EH (cell line): ENCODE measurements at regions not wholly inside any gene's neighbourhood (a gene's known extent, or its start where the extent isn't known, plus 50 kb on each side); places are given as distances from the start of the nearest gene placed in this dataset.

Experiments
- DNase-seq: peaks from one replicate; pipeline ENCODE4 v3.0.0-alpha.2; 2015; ENCODE audit warnings: low read depth

DNA sequence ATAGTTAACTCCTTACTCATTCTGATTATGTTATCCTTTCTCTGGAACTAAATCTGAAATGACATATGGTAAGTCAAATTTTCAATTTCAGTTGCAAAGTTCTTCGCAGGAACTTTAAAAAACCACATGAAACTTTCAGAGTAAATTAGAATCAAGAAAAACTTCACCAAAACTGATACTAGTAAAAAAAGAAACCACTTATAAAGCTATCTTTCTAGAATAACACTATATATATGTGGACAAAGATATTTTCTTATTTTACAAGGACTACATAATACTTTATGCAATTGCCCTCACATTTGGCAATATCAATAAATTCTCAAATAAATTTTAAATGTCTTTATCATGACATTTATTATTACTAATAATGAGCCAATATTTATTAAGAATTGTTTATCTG is 1847.1 kb upstream of the NUDT12 start:
- no peak for DNase-seq

DNA sequence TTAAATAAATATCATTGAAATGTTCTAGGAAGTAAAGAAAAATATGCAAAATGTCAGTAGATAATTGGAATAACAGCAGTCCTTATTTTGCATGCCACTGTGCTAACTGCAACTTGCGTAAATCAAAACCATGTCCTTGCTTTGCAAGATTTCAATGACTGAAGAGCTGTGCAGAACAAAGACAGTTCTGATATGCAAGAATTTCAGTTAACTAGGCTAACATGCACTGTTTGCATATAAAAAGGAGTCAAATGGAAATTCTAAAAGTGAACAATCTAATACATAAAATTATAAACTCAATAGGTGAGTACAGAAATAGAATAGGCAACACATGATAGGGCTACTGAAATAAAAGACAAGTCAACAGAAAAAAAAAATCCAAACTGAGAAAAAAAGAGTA is 1844.6 kb upstream of the NUDT12 start:
- DNase-seq = no peak

DNA sequence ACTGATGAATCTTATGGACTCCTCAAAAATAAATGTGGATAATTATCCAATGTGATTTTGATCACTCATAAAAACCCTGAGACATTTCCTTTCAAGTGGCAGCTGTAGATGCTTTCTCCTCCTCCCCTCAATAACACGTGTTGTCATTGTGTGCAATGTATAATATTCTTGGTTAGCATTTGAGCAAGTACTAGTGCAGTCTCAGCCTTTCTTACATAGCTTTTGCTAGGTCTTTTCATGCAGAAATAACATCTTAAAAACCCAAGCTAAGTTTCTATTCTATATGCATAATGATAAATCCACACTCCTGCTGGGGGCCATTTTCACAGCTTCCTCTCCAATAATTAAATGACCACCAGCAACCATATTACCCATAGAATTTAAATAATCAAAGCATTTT is 1835.2 kb upstream of the NUDT12 start:
- DNase-seq = no peak

DNA sequence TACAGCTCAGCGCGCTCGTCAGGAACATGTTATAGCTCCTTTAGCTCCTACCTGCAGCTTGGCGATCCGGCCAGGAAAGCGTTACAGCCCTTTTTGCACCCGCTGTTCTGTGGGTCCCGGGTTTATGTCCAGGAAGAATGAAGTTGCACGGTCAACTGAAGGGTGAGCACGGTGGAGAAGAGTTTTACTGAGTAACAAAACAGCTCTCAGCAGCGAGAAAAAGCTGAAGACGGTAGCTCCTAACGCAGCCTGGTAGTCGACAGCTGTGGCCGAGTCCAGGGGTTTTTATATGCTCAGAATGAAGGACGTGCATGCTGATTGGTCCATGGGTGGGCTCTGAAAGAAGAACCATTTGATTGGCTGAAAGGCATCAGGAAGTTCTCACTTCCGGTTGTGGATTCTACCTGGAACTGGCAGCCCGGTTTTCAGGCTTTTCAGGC is 1830.1 kb upstream of the NUDT12 start:
- DNase-seq = no peak

DNA sequence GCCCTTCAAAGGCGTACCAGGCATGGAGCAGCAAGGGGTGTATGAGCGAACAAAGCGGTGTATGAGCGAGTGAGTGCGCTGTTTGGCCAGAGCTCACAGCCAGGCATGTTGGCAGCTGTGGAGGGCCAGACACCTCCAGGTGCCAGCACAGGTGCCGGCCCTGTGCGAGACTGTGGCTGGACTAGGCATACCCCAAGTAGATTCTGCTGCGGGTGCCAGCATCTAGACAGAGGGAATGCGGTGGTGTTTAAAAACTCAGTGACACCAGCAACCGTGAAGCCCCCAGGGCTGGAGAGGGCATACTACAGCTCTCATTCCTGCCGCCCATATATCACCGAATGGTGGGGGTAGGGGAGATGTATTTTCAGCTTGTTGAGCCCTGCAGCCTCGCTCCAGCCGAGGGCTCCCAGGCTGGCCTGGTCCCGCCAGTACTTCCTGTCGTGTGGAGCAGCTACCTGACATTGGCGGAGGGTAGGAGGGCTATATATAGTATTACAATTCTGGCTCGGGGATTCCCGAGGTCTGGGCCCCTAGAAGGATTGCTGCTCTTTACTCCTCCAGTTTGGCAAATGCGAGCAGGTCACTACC is 1829.6 kb upstream of the NUDT12 start:
- no peak for DNase-seq

DNA sequence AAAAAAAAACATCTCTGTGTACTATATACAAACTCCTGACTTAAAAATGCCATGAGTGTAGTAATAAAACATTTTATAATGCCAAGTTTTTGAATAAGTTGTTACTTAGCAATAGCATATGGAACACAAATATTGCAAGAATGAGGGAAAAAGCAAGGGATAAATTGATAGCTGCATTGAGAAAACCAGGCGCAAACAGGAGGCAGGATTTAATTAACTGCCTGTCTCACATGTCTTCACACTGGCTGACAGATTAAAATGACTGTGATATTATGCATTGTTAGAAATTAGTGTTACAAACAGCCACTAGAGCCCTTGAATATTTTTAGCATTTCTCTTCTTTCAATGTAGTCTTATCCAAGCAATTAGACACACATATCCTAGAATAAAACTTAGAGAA is 1817.5 kb upstream of the NUDT12 start:
- DNase-seq = no peak

DNA sequence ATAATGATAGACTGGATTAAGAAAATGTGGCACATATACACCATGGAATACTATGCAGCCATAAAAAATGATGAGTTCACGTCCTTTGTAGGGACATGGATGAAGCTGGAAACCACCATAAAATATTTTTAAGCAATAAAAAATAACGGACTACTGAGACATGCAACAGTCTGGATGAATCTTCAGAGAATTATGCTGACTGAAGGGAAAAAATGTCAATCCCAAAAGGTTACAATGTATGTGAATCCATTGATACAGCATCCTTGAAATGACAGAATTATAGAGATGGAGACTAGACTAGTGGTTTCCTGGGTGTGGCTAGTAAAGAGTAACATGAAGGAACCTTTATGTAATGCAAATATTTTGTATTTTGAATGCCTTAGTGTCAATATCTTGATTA is 1808.6 kb upstream of the NUDT12 start:
- DNase-seq = no peak

DNA sequence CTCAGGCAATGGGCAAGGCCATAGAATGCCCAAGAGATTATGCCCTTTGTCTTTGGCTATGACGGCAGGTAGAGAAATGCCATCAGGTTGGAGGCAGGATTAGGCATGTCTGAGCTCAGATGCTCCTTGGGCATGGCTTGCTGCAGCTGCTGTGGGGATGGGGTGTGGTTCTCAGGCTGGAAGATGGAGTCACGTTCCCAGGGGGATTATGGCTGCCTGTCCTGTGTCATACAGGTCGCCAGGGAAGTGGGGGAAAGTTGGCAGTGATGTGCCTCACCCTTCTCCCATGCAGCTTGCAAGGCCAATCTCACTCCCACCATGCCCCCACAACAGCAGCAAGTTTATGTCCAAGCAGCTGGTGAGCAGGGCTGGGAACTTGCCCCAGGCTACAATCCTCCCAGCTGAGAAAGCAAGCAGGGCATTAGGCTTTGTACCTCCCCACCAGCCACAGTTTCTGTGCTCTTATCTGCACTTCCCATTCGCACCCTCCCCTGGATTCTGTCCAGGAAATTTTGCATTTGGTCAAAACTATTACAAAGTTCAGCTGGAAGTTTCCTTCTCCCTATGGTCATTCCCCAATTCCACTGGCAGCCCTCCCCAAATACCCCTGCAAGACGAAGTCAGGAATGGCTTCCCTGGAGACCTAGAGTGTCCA is 1788.0 kb upstream of the NUDT12 start:
- DNase-seq = no peak

DNA sequence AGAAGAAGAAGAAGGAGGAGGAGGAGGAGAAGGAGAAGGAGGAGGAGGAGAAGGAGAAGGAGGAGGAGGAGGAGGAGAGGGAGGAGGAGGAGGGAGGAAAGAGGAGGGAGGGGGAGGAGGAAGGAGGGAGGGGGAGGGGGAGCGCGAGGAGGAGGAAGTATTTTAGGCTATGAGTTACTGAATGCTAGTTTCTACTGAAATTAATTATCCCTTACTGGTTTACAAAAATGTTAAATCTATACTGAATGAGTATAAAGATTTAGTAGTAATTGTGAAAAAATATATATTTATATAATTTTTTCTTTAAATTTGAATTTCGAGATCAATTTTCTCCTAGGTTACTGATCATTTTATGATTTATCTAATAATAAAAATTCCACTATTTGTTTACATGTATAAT is 1769.0 kb upstream of the NUDT12 start:
- DNase-seq = no peak

DNA sequence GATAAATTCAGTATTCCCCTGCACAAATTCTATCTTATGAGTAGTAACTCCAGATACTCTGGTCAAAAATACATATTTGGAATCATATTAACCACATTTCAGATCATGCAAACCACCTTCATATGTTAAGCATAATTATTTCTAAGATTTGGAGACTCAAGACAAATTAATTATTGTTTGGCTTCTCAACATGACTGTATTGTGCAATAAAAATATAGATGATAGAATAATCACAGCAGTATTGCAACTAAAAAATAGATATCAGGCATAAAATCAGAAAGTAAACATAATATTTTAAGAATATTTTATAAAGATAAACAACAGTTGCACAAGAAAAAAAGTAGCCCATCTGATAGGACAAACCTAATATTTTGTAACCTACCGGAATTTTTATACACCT is 1767.6 kb upstream of the NUDT12 start:
- DNase-seq = no peak

DNA sequence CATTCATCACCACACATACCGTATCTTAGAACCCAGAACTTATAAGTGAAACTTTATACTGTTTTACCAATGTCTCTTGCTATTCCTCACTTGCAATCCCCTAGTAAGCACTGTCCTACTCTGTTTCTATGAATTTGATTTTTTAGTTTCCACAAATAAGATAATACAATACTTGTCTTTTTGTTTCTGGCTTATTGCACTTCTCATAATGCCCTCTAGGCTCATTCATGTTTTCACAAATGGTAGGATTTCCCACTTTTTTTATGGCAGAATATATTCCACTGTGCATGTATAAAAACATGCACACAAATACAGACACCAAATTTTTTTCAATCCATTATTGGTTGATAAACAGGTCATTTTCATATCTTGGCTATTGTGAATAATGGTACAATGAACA is 1742.3 kb upstream of the NUDT12 start:
- no peak for DNase-seq

DNA sequence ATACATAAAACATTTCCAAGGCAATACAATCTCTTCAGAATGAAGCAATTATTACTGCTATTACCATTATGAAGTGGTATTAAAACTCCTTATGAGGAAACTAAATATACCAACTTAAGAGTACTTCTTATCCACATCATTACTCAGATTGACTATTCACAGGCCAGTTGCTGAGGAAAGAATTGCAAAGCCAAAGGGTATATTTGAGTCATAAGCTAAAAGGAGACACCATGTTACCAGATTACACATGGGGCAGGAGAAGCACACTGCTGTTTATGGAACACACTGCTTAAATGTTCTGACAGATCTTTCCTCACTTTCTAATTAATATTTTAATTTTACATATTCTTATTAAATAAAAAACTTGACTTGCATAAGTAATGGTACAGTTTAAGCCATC is 1726.4 kb upstream of the NUDT12 start:
- DNase-seq = no peak

DNA sequence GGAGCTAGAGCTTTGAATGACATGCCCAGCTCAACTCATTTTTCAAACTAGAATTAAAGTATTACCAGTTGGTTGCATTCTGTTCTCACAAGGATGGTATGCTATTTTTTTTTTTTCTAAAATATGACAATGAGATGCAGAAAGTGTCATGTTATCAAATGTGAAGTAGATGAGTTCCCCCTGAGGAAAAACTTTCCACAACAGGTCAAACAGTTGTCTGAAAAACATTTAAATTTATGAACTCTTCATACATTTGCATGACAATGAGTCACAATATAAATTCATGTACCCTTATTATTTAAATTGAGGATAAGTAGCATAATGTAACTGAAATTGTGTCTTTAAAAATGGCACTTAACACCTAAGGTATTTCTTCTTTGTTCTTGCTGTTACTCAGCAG is 1720.5 kb upstream of the NUDT12 start:
- no peak for DNase-seq

DNA sequence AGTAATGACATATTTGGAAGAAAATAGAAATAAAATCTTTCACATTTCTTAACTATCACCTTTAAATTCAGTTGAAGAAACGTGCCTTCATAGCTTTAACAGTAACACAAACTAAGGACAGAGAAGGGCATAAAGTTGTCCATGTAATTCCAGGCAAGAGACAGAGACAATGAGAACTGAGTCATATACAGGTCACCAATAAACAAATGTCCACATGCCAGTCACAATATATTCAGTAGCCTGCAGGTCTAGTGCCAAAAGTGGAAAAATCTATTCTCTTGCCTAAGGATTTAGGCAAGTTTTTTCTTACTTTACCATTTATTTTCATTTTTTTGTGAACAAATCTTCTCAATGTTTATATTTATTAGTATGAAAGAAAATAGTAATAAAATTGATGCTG is 1711.5 kb upstream of the NUDT12 start:
- DNase-seq = no peak

DNA sequence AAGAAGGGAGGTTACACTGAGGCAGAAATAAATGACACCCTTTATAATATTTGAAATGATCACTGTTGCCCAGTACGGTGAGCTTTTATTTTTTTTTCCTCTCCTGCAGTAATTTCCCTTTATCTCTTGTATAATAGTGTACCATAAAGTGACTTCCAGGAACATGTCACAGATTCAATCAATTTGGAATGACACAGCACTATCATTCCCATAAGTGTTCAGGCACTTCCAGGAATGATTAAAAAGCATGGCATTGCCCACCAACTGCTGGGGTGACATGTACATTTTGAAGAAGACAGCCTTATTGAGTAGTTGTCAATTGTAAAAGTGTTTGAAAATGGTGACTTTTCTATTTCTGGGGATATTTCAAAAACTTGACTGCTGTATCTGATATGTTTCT is 1700.9 kb upstream of the NUDT12 start:
- no peak for DNase-seq

DNA sequence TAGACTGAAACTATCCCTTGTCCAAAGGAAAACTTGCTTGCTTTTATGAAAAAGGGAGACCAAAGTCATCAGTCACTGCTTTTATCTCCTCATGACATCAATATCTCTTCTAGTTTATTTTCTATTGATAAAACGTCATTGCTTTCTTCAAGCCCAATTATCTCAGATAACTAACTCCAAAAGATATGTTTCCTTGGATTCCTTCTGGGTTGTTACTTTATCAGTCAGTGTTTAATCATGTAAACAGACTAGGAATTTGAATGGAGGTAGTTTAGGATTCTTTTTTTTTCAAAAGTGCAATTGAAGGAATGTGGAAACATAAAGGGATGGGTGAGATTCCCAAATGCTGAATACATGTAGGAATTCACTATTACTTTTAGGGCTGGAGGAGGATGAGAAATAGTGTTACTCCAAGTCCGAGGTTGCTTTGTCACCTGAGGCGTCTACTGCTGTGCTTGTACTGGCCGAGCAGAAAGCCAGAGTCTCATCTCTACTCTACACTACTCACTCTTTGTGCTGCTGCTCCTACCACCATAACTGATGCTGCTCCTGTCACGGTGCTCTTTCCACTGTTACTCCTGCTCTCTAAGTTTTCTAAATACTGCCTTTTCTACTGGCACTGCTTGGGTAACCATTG is 1697.1 kb upstream of the NUDT12 start:
- DNase-seq = no peak

DNA sequence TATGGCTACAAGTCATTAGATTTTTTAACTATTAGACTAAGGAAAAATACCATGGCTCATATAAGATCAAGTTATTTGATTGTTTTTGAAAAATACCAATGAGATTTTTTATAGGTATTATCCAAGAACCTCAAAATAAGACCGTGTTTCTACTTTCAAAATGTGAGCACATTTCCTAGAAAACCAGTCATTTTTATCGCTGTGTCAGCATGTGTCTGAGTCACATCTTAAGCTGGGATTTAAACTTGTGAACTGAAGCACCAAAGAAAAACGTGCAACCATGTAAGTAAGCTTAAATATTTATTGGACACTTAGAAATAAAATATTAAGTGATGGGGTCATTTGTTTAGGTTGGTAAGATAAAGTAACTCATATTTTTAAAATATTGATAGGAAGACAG is 1676.0 kb upstream of the NUDT12 start:
- DNase-seq = no peak

DNA sequence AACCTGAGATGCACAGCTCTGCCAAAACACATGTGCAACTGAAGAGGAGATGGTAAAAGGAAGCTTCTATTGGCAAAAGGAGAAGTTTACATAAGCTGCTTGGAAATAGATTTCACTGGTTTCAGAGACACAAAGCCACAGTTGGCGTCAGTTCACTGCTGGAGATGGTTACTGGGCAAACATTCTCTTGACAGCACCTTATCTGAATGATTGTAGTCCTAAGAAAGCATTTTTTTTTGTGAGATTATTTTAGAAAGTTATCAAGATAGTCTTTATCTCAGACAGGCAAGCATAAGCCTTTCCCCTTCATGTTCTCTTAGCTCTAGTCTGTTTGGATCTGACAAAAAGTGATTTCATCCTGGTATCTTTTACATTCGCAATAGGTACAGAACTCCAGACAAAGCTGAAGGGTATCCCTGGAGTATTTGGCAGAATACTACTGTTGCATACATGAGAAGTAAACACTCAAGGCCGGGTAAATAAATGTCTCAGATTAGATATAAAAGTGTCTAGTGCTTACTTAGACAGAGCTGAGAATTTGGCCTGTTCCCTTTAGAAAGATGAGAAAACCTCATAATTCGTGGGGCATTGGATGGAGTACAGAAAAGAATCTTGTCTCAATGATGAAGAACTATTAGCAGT is 1668.0 kb upstream of the NUDT12 start:
- DNase-seq = no peak

DNA sequence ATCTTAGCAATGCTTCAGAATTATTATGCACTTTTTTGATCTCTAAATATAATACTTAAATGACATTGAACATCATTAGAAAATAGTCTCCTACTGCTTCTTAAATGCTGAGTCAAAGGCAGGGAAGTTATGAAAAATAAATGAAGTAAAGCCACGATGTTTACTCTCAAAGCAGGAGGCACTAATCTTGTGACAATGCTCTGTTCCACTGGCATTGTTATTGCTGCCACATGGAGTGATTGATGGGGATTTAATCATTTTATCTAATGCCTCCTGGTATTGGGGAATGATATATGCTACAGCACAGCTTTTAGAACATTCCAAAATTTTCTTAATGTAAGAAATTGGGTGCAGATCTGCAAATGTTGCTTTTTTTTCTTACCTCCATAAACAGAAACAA is 1655.4 kb upstream of the NUDT12 start:
- DNase-seq = no peak

DNA sequence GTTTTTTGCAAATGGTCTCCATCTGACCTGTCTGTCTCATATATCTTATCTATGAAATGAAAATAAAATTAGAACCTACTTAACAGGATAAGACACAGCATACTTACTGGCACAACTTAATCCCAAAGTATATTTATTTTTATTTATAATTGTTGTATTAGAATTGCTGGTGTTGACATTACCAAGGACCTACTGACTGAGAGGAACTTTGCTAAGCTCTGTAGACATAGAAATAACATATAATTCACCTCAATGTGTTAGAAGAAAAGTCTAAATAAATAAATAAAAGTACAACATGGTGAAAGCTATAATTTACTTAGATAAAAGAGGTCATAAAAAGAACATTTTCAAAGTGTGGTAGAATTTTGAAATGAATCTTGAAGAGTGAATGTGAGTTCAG is 1650.5 kb upstream of the NUDT12 start:
- DNase-seq = no peak

DNA sequence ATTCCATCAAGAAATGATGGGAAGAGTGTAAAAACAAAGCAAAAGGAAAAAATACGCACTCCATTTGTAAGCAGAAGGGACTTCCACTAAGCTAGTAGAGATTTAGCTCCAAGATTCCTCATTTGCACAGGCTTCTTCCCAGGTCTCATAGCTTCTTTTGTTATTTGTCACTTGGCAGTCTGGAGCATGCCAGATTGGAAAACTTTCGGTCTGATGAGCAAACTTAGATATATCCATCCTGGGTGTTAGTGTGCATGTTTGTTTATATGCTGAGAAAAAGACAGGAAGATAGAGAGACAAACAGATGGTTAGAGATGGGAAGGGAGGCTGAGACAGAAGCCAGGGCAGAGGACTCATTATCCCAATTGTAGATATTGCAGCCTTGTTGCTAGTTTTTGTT is 1644.5 kb upstream of the NUDT12 start:
- DNase-seq = no peak

DNA sequence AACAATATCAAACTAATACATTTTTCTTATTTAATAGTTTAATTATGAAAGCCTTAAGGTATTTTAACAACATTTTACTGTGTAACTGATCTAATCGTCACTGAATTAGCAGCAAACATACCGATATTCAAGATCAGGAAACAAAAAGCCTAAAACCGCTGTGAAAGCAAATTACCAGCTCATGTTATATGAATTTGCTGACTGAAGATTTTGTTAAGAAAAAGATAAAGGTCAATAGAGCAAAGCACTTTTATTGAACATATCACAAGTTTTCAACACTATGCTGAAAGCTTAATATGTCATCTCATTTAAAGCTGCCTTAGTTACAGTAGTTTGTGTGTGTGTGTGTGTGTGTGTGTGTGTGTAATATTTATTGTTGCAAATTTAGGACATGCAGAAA is 1634.9 kb upstream of the NUDT12 start:
- no peak for DNase-seq

DNA sequence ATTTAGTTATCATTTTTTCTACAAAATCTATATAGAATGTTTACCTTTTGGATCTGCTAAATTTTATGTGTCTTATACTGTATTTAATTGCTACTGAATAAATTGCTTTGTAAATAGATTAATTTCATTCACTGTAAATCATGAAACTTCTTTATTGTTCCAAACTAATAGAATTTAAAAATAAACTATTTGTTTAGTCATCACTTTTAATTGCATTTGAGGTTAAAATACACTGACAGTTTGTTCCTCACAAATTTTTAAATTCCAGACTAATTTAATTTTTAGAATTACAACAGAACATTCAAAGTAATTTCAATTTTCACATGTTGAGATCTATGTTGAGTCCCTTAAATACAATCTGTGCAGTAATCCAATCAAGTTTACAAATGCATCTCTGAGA is 1633.2 kb upstream of the NUDT12 start:
- DNase-seq = no peak
